Astrocyte (in vitro differentiated cells and primary cell): ENCODE measurements at regions not wholly inside any gene's neighbourhood (a gene's known extent, or its start where the extent isn't known, plus 50 kb on each side); places are given as distances from the start of the nearest gene placed in this dataset.

Source experiments
- DNase-seq: peaks from one replicate; pipeline ENCODE4 v3.0.0-alpha.2; 2010; ENCODE audit warnings: low read depth
- FAIRE-seq: peaks from 2 replicates; lab custom pipeline; 2011; peaks lifted over from hg19 to GRCh38; lab: Jason Lieb, UNC
- H2AFZ ChIP-seq: 2 replicates; pipeline ENCODE4 v1.6.0; 2012; ENCODE audit warnings: low read depth, low read length, inconsistent platforms
- H3K27ac ChIP-seq: 2 replicates; pipeline ENCODE4 v1.5.1; 2011; ENCODE audit warnings: low read depth, low read length, inconsistent platforms
- H3K27me3 ChIP-seq: 2 replicates; pipeline ENCODE4 v1.6.0; 2011; ENCODE audit warnings: low read length, inconsistent platforms; ENCODE audit not compliant: insufficient read depth
- H3K36me3 ChIP-seq: 2 replicates; pipeline ENCODE4 v1.5.1; 2011; ENCODE audit warnings: low read length, inconsistent platforms; ENCODE audit not compliant: insufficient read depth
- H3K4me1 ChIP-seq: 2 replicates; pipeline ENCODE4 v1.5.1; 2011; ENCODE audit warnings: low read length, inconsistent platforms; ENCODE audit not compliant: insufficient read depth
- H3K4me2 ChIP-seq: 2 replicates; pipeline ENCODE4 v1.6.0; 2012; ENCODE audit warnings: low read length, inconsistent platforms
- H3K4me3 ChIP-seq: 2 replicates; pipeline ENCODE4 v1.5.1; 2011; ENCODE audit warnings: low read depth, mild to moderate bottlenecking, low read length, inconsistent platforms; ENCODE audit not compliant: insufficient read depth
- H3K79me2 ChIP-seq: 2 replicates; pipeline ENCODE4 v1.6.0; 2012; ENCODE audit warnings: mild to moderate bottlenecking, low read length, inconsistent platforms; ENCODE audit not compliant: insufficient read depth
- H3K9ac ChIP-seq: 2 replicates; pipeline ENCODE4 v1.6.0; 2012; ENCODE audit warnings: mild to moderate bottlenecking, low read length, inconsistent platforms
- H3K9me3 ChIP-seq: 2 replicates; pipeline ENCODE4 v1.5.1; 2012; ENCODE audit warnings: low read depth, mild to moderate bottlenecking, low read length, inconsistent platforms; ENCODE audit not compliant: insufficient read depth
- H4K20me1 ChIP-seq: 2 replicates; pipeline ENCODE4 v1.6.0; 2012; ENCODE audit warnings: low read length, inconsistent platforms; ENCODE audit not compliant: insufficient read depth
- H3K27ac Mint-ChIP-seq: one replicate; pipeline ENCODE4 v1.8.0; 2021; ENCODE audit warnings: mild to moderate bottlenecking, mixed read lengths; ENCODE audit not compliant: unreplicated experiment
- H3K27me3 Mint-ChIP-seq: one replicate; pipeline ENCODE4 v1.8.0; 2021; ENCODE audit warnings: low read depth, mixed read lengths; ENCODE audit not compliant: unreplicated experiment
- H3K36me3 Mint-ChIP-seq: one replicate; pipeline ENCODE4 v1.8.0; 2021; ENCODE audit warnings: low read depth, mixed read lengths; ENCODE audit not compliant: unreplicated experiment
- H3K4me1 Mint-ChIP-seq: one replicate; pipeline ENCODE4 v1.8.0; 2021; ENCODE audit warnings: low read depth, mixed read lengths; ENCODE audit not compliant: unreplicated experiment
- H3K4me3 Mint-ChIP-seq: one replicate; pipeline ENCODE4 v1.8.0; 2021; ENCODE audit warnings: mild to moderate bottlenecking, moderate library complexity, mixed read lengths; ENCODE audit not compliant: unreplicated experiment
- H3K9me3 Mint-ChIP-seq: one replicate; pipeline ENCODE4 v1.8.0; 2021; ENCODE audit warnings: mild to moderate bottlenecking, mixed read lengths; ENCODE audit not compliant: unreplicated experiment
- CTCF ChIP-seq: IDR thresholded peaks from 2 replicates; pipeline ENCODE4 v1.5.1; 2011; ENCODE audit warnings: low read depth, mild to moderate bottlenecking, inconsistent platforms, low read length, moderate library complexity; ENCODE audit not compliant: insufficient read depth
- EZH2 ChIP-seq: IDR thresholded peaks from 2 replicates; pipeline ENCODE4 v1.6.1; 2012; ENCODE audit warnings: mild to moderate bottlenecking, low read length, inconsistent platforms; ENCODE audit not compliant: insufficient read depth

GRCh38 chr18:78789850-78790249 lies 189.8 kb upstream of the SALL3 start:
- Mint-ChIP-seq H3K27ac (no peak overlapping the region), H3K9me3 (peaks cover 21% of the 10 kb centered on the region), H3K4me1 (no peaks in the 10 kb centered on the region), H3K4me3 (no peak overlapping the region), H3K36me3 (no peaks in the 10 kb centered on the region), H3K27me3 (peaks cover 2% of the 10 kb centered on the region)
- no peak overlapping the region for H2AFZ ChIP-seq
- no peak for FAIRE-seq
- TF ChIP-seq CTCF = no peak
- TF ChIP-seq EZH2 = no peak
- H3K9me3 ChIP-seq = peaks cover 14% of the 10 kb centered on the region
- no peaks in the 10 kb centered on the region for H3K27me3 ChIP-seq
- no peak overlapping the region for H3K27ac ChIP-seq
- H3K4me1 ChIP-seq = no peaks in the 10 kb centered on the region
- H3K9ac ChIP-seq = no peak overlapping the region
- no peaks in the 10 kb centered on the region for H4K20me1 ChIP-seq
- no peaks in the 10 kb centered on the region for H3K79me2 ChIP-seq
- no peaks in the 10 kb centered on the region for H3K36me3 ChIP-seq
- H3K4me2 ChIP-seq = no peak overlapping the region
- DNase-seq = no peak
- no peak overlapping the region for H3K4me3 ChIP-seq

GRCh38 chr18:78790511-78790910 lies 189.1 kb upstream of the SALL3 start:
- no peak for FAIRE-seq
- Mint-ChIP-seq H3K27me3 (peaks cover 2% of the 10 kb centered on the region), H3K27ac (no peak overlapping the region), H3K9me3 (peaks cover 21% of the 10 kb centered on the region), H3K4me1 (no peaks in the 10 kb centered on the region), H3K36me3 (no peaks in the 10 kb centered on the region), H3K4me3 (no peak overlapping the region)
- no peaks in the 10 kb centered on the region for H4K20me1 ChIP-seq
- TF ChIP-seq EZH2 = no peak
- no peak for TF ChIP-seq CTCF
- H3K4me1 ChIP-seq = no peaks in the 10 kb centered on the region
- no peak overlapping the region for H2AFZ ChIP-seq
- no peak for DNase-seq
- H3K4me2 ChIP-seq = no peak overlapping the region
- H3K9me3 ChIP-seq = peaks cover 14% of the 10 kb centered on the region
- no peak overlapping the region for H3K9ac ChIP-seq
- no peaks in the 10 kb centered on the region for H3K27me3 ChIP-seq
- H3K79me2 ChIP-seq = no peaks in the 10 kb centered on the region
- no peak overlapping the region for H3K27ac ChIP-seq
- no peaks in the 10 kb centered on the region for H3K36me3 ChIP-seq
- H3K4me3 ChIP-seq = no peak overlapping the region

GRCh38 chr18:78790960-78791359 lies 188.7 kb upstream of the SALL3 start:
- TF ChIP-seq CTCF = no peak
- H2AFZ ChIP-seq = no peak overlapping the region
- peaks cover 14% of the 10 kb centered on the region for H3K9me3 ChIP-seq
- H3K27me3 Mint-ChIP-seq = peaks cover 2% of the 10 kb centered on the region
- H3K27ac ChIP-seq = no peak overlapping the region
- peaks cover 21% of the 10 kb centered on the region for H3K9me3 Mint-ChIP-seq
- FAIRE-seq (no peak), DNase-seq (no peak)
- H4K20me1 ChIP-seq = no peaks in the 10 kb centered on the region
- no peak overlapping the region for H3K4me2 ChIP-seq
- no peaks in the 10 kb centered on the region for H3K4me1 Mint-ChIP-seq
- no peaks in the 10 kb centered on the region for H3K4me1 ChIP-seq
- H3K36me3 ChIP-seq = no peaks in the 10 kb centered on the region
- no peak overlapping the region for H3K9ac ChIP-seq
- H3K79me2 ChIP-seq = no peaks in the 10 kb centered on the region
- H3K36me3 Mint-ChIP-seq = no peaks in the 10 kb centered on the region
- H3K27me3 ChIP-seq = no peaks in the 10 kb centered on the region
- H3K27ac Mint-ChIP-seq = no peak overlapping the region
- H3K4me3 Mint-ChIP-seq = no peak overlapping the region
- H3K4me3 ChIP-seq = no peak overlapping the region
